Neural cell (in vitro differentiated cells): ENCODE measurements at regions not wholly inside any gene's neighbourhood (a gene's known extent, or its start where the extent isn't known, plus 50 kb on each side); places are given as distances from the start of the nearest gene placed in this dataset.
A peak's percentile ranks its signal among the peaks of the same experiment; 100 is the strongest.

Source experiments
- H2AFZ ChIP-seq: fragments of 200-600, 300-800 bp; sonication (generic), shearing (Covaris generic); 2 replicates; pipeline ENCODE4 v1.6.0; 2014; ENCODE audit warnings: low read depth, mild to moderate bottlenecking, antibody characterized with exemption, low read length, moderate library complexity
- H3F3A ChIP-seq: fragments of 200-600 bp; shearing (Covaris generic); 2 replicates; pipeline ENCODE4 v1.6.1; 2016; ENCODE audit warnings: mild to moderate bottlenecking, moderate library complexity, mixed read lengths, antibody characterized with exemption, low read length; ENCODE audit not compliant: insufficient read depth, poor library complexity, severe bottlenecking
- H3K27ac ChIP-seq: fragments of 200-600, 300-800 bp; sonication (generic), shearing (Covaris generic); 2 replicates; pipeline ENCODE4 v1.5.1; 2014; ENCODE audit warnings: mild to moderate bottlenecking, low read length, moderate library complexity
- H3K27me3 ChIP-seq: fragments of 300-800, 200-600 bp; sonication (generic), shearing (Covaris generic); 2 replicates; pipeline ENCODE4 v1.6.0; 2014; ENCODE audit warnings: mild to moderate bottlenecking, low read depth, low read length, moderate library complexity; ENCODE audit not compliant: insufficient read depth
- H3K36me3 ChIP-seq: fragments of 300-800, 200-600 bp; sonication (generic), shearing (Covaris generic); 2 replicates; pipeline ENCODE4 v1.5.1; 2014; ENCODE audit warnings: mild to moderate bottlenecking, antibody characterized with exemption, low read length, moderate library complexity; ENCODE audit not compliant: insufficient read depth
- H3K4me2 ChIP-seq: fragments of 300-800, 200-600 bp; sonication (generic), shearing (Covaris generic); 2 replicates; pipeline ENCODE4 v1.6.0; 2014; ENCODE audit warnings: mild to moderate bottlenecking, low read length
- H3K4me3 ChIP-seq: fragments of 300-800, 200-600 bp; sonication (generic), shearing (Covaris generic); 2 replicates; pipeline ENCODE4 v1.5.1; 2014; ENCODE audit warnings: mild to moderate bottlenecking, low read length, moderate library complexity
- H3K79me2 ChIP-seq: fragments of 200-600 bp; shearing (Covaris generic); replicated peaks from 2 replicates; pipeline ENCODE4 v1.6.0; 2014; ENCODE audit warnings: mild to moderate bottlenecking, low read length, moderate library complexity; ENCODE audit not compliant: insufficient read depth
- H3K9ac ChIP-seq: fragments of 300-800, 200-600 bp; sonication (generic), shearing (Covaris generic); 2 replicates; pipeline ENCODE4 v1.6.1; 2016; ENCODE audit warnings: mild to moderate bottlenecking, low read length, mixed read lengths
- H3K9me2 ChIP-seq: fragments of 200-600 bp; shearing (Covaris generic); 2 replicates; pipeline ENCODE4 v1.6.1; 2016; ENCODE audit warnings: mild to moderate bottlenecking, low read length, mixed read lengths; ENCODE audit not compliant: insufficient read depth
- H3K9me3 ChIP-seq: fragments of 200-600, 300-800 bp; sonication (generic), shearing (Covaris generic); 2 replicates; pipeline ENCODE4 v1.6.1; 2016; ENCODE audit warnings: mild to moderate bottlenecking, mixed run types, low read length, moderate library complexity, mixed read lengths
- H4K20me1 ChIP-seq: fragments of 200-600 bp; shearing (Covaris generic); 2 replicates; pipeline ENCODE4 v1.6.1; 2016; ENCODE audit warnings: mild to moderate bottlenecking, mixed run types; ENCODE audit not compliant: insufficient read depth
- CTCF ChIP-seq: fragments of 450-650 bp; IDR thresholded peaks from 2 replicates; pipeline ENCODE4 v1.5.1; 2014; ENCODE audit warnings: antibody characterized with exemption, mild to moderate bottlenecking, moderate library complexity; ENCODE audit not compliant: poor library complexity, severe bottlenecking
- EP300 ChIP-seq: fragments of 450-650 bp; conservative IDR thresholded peaks from 2 replicates; pipeline ENCODE4 v1.6.1; 2014; ENCODE audit warnings: antibody characterized with exemption, mild to moderate bottlenecking, moderate library complexity; ENCODE audit not compliant: poor library complexity, severe bottlenecking
- EZH2 ChIP-seq: fragments of 200-600, 300-800 bp; shearing (Covaris generic), sonication (generic); IDR thresholded peaks from 2 replicates; pipeline ENCODE4 v1.6.1; 2014; ENCODE audit warnings: antibody characterized with exemption, low read length, borderline replicate concordance, mild to moderate bottlenecking; ENCODE audit not compliant: insufficient read depth, poor library complexity, severe bottlenecking
- MXI1 ChIP-seq: fragments of 450-650 bp; conservative IDR thresholded peaks from 2 replicates; pipeline ENCODE4 v1.6.1; 2014; ENCODE audit warnings: antibody characterized with exemption, mild to moderate bottlenecking; ENCODE audit not compliant: poor library complexity, severe bottlenecking
- POLR2AphosphoS5 ChIP-seq: IDR thresholded peaks from 2 replicates; pipeline ENCODE4 v1.6.1; 2012
- RAD21 ChIP-seq: fragments of 450-650 bp; conservative IDR thresholded peaks from 2 replicates; pipeline ENCODE4 v1.6.1; 2014; ENCODE audit warnings: antibody characterized with exemption, mild to moderate bottlenecking, moderate library complexity
- REST ChIP-seq: IDR thresholded peaks from 2 replicates; pipeline ENCODE4 v1.6.1; 2012; ENCODE audit warnings: borderline replicate concordance
- SMC3 ChIP-seq: fragments of 450-650 bp; conservative IDR thresholded peaks from 2 replicates; pipeline ENCODE4 v1.6.1; 2014; ENCODE audit warnings: antibody characterized with exemption, mild to moderate bottlenecking, moderate library complexity; ENCODE audit not compliant: poor library complexity
- TAF1 ChIP-seq: IDR thresholded peaks from 2 replicates; pipeline ENCODE4 v1.6.1; 2012; ENCODE audit warnings: low read depth

- Histone ChIP-seq H3K4me2 (no peak overlapping the region), H3K27me3 (no peaks in the 10 kb centered on the region), H3K9ac (no peak overlapping the region), H3K4me3 (no peak overlapping the region), H3K9me3 (no peaks in the 10 kb centered on the region), H3K36me3 (no peaks in the 10 kb centered on the region), H4K20me1 (no peaks in the 10 kb centered on the region), H2AFZ (no peak overlapping the region), H3F3A (no peaks in the 10 kb centered on the region), H3K27ac (no peak overlapping the region), H3K9me2 (no peaks in the 10 kb centered on the region), H3K79me2 (no peaks in the 10 kb centered on the region)
- TF ChIP-seq TAF1 (no peak), EZH2 (no peak)
Observed at GRCh38 chr18:2356906-2357305, 214.4 kb downstream of the METTL4 start.

- Histone ChIP-seq H3K36me3 (no peaks in the 10 kb centered on the region), H3K27me3 (no peaks in the 10 kb centered on the region), H3K9me2 (no peaks in the 10 kb centered on the region), H3K79me2 (no peaks in the 10 kb centered on the region), H3K9ac (no peak overlapping the region), H3K4me3 (no peak overlapping the region), H2AFZ (no peak overlapping the region), H4K20me1 (no peaks in the 10 kb centered on the region), H3K4me2 (no peak overlapping the region), H3K9me3 (no peaks in the 10 kb centered on the region), H3F3A (no peaks in the 10 kb centered on the region), H3K27ac (no peak overlapping the region)
- no peak for TF ChIP-seq POLR2AphosphoS5
- TF ChIP-seq EP300 = peak; percentile 16
Observed at GRCh38 chr18:2360861-2361260, 210.4 kb downstream of the METTL4 start.

- Histone ChIP-seq H3K27me3 (no peaks in the 10 kb centered on the region), H3K4me3 (no peak overlapping the region), H2AFZ (no peak overlapping the region), H3K9me2 (no peaks in the 10 kb centered on the region), H3K4me2 (no peak overlapping the region), H3K36me3 (no peaks in the 10 kb centered on the region), H3K79me2 (no peaks in the 10 kb centered on the region), H3F3A (no peaks in the 10 kb centered on the region), H4K20me1 (no peaks in the 10 kb centered on the region), H3K9me3 (no peaks in the 10 kb centered on the region), H3K27ac (no peak overlapping the region), H3K9ac (no peak overlapping the region)
- TF ChIP-seq POLR2AphosphoS5 = no peak
- TF ChIP-seq EP300 = no peak
- no peak for TF ChIP-seq CTCF
- no peak for TF ChIP-seq TAF1
- no peak for TF ChIP-seq REST
- TF ChIP-seq EZH2 = no peak
- TF ChIP-seq RAD21 = no peak
- TF ChIP-seq SMC3 = no peak
- TF ChIP-seq MXI1 = no peak
Observed at GRCh38 chr18:2368102-2368501, 203.2 kb downstream of the METTL4 start.
